ENCODE measurements at regions not wholly inside any gene's neighbourhood (a gene's known extent, or its start where the extent isn't known, plus 50 kb on each side); places are given as distances from the start of the nearest gene placed in this dataset.

- H3K36me3 Mint-ChIP-seq (ENCODE audit: low read depth) = no peaks in the 10 kb centered on the region
- H3K4me3 Mint-ChIP-seq = no peak overlapping the region
- H3K4me1 Mint-ChIP-seq = no peaks in the 10 kb centered on the region
- no peaks in the 10 kb centered on the region for H3K9me3 Mint-ChIP-seq
- no peak overlapping the region for H3K27ac Mint-ChIP-seq
- TF ChIP-seq CTCF (IDR thresholded peaks at IDR 0.05; ENCODE audit: unreplicated experiment in 3 of 3) = no peak
- no peaks in the 10 kb centered on the region for H3K27me3 Mint-ChIP-seq (ENCODE audit: low read depth)
Observed at GRCh38 chr5:12174734-12175133, 270.5 kb upstream of the CTNND2 start.

- H3K4me1 Mint-ChIP-seq = no peaks in the 10 kb centered on the region
- H3K27me3 Mint-ChIP-seq (ENCODE audit: low read depth) = no peaks in the 10 kb centered on the region
- no peak for TF ChIP-seq CTCF (IDR thresholded peaks at IDR 0.05; ENCODE audit: unreplicated experiment in 3 of 3)
- H3K9me3 Mint-ChIP-seq = no peaks in the 10 kb centered on the region
- H3K4me3 Mint-ChIP-seq = no peak overlapping the region
- no peaks in the 10 kb centered on the region for H3K36me3 Mint-ChIP-seq (ENCODE audit: low read depth)
- no peak overlapping the region for H3K27ac Mint-ChIP-seq
Observed at GRCh38 chr5:12169536-12169935, 265.3 kb upstream of the CTNND2 start.

GRCh38 chr5:12162863-12163262, 258.6 kb upstream of the CTNND2 start:
- Mint-ChIP-seq H3K36me3 (ENCODE audit: low read depth) (no peaks in the 10 kb centered on the region), H3K27ac (no peak overlapping the region), H3K4me1 (no peaks in the 10 kb centered on the region), H3K4me3 (no peak overlapping the region), H3K27me3 (ENCODE audit: low read depth) (no peaks in the 10 kb centered on the region), H3K9me3 (no peaks in the 10 kb centered on the region)
- TF ChIP-seq CTCF (IDR thresholded peaks at IDR 0.05; ENCODE audit: unreplicated experiment in 3 of 3) = no peak

GRCh38 chr5:12147513-12147912, 243.3 kb upstream of the CTNND2 start:
- Mint-ChIP-seq H3K27ac (no peak overlapping the region), H3K36me3 (ENCODE audit: low read depth) (no peaks in the 10 kb centered on the region), H3K9me3 (peaks cover 4% of the 10 kb centered on the region), H3K4me3 (no peak overlapping the region), H3K4me1 (no peaks in the 10 kb centered on the region), H3K27me3 (ENCODE audit: low read depth) (no peaks in the 10 kb centered on the region)
- no peak for TF ChIP-seq CTCF (IDR thresholded peaks at IDR 0.05; ENCODE audit: unreplicated experiment in 3 of 3)

- Mint-ChIP-seq H3K36me3 (ENCODE audit: low read depth) (no peaks in the 10 kb centered on the region), H3K27ac (no peak overlapping the region)
Observed at GRCh38 chr5:12141496-12141895, 237.2 kb upstream of the CTNND2 start.

More at GRCh38 chr5:12141496-12141895, 237.2 kb upstream of the CTNND2 start:
- H3K27me3 Mint-ChIP-seq (ENCODE audit: low read depth) = no peaks in the 10 kb centered on the region
- no peak for TF ChIP-seq CTCF (IDR thresholded peaks at IDR 0.05; ENCODE audit: unreplicated experiment in 3 of 3)
- no peaks in the 10 kb centered on the region for H3K9me3 Mint-ChIP-seq
- H3K4me1 Mint-ChIP-seq = no peaks in the 10 kb centered on the region
- no peak overlapping the region for H3K4me3 Mint-ChIP-seq

Data from nephron (organoid).